Stimulated activated CD4-positive, alpha-beta T cell treated with anti-CD3 and anti-CD28 coated beads, TNF-alpha, amount 100 ng/mL, for 48 hours (primary cell): ENCODE measurements at regions not wholly inside any gene's neighbourhood (a gene's known extent, or its start where the extent isn't known, plus 50 kb on each side); places are given as distances from the start of the nearest gene placed in this dataset.

Source experiments
- DNase-seq, 3 donors: peaks; one replicate each; pipeline ENCODE4 v3.0.0-alpha.2; 2020; ENCODE audit warnings: low read depth in 3 of 3

GRCh38 chr14:51307551-51307950 lies 67.5 kb downstream of the TMX1 start:
- DNase-seq: no peak

- DNase-seq: no peak
Measured at GRCh38 chr14:51308866-51309265, 68.8 kb downstream of the TMX1 start.

- DNase-seq: no peak
Measured at GRCh38 chr14:51310505-51310944, 70.5 kb downstream of the TMX1 start.

- no peak for DNase-seq
Measured at GRCh38 chr14:51314321-51315015, 74.4 kb downstream of the TMX1 start.

GRCh38 chr14:51317373-51317772 lies 77.3 kb downstream of the TMX1 start:
- DNase-seq: no peak

- no peak for DNase-seq
Measured at GRCh38 chr14:51318813-51319597, 79.0 kb downstream of the TMX1 start.

GRCh38 chr14:51321036-51321435 lies 81.0 kb downstream of the TMX1 start:
- no peak for DNase-seq

- DNase-seq: no peak
Measured at GRCh38 chr14:51323492-51323891, 83.4 kb downstream of the TMX1 start.

GRCh38 chr14:51327376-51327775 lies 87.3 kb downstream of the TMX1 start:
- DNase-seq: no peak

GRCh38 chr14:51328064-51328771 lies 88.2 kb downstream of the TMX1 start:
- peak; percentile 7 to 62 (median 11) for DNase-seq

- DNase-seq: no peak
Measured at GRCh38 chr14:51328772-51329353, 88.8 kb downstream of the TMX1 start.

GRCh38 chr14:51331486-51332367 lies 91.7 kb downstream of the TMX1 start:
- no peak for DNase-seq

- no peak for DNase-seq
Measured at GRCh38 chr14:51333299-51333698, 93.3 kb downstream of the TMX1 start.

GRCh38 chr14:51333901-51334521 lies 94.0 kb downstream of the TMX1 start:
- no peak for DNase-seq

GRCh38 chr14:51334566-51334965 lies 94.5 kb downstream of the TMX1 start:
- DNase-seq: no peak

GRCh38 chr14:51335531-51335930 lies 95.5 kb downstream of the TMX1 start:
- no peak for DNase-seq

- DNase-seq: no peak
Measured at GRCh38 chr14:51335961-51336723, 96.1 kb downstream of the TMX1 start.

GRCh38 chr14:51336734-51337133 lies 96.7 kb downstream of the TMX1 start:
- DNase-seq: no peak

GRCh38 chr14:51337520-51337919 lies 97.5 kb downstream of the TMX1 start:
- DNase-seq: no peak

GRCh38 chr14:51341338-51341737 lies 101.3 kb downstream of the TMX1 start:
- no peak for DNase-seq
